GM23338 (cell line): ENCODE measurements at regions not wholly inside any gene's neighbourhood (a gene's known extent, or its start where the extent isn't known, plus 50 kb on each side); places are given as distances from the start of the nearest gene placed in this dataset.

ENCODE experiments used
- ATAC-seq: fragments of 200-7000 bp; cut with Tn5 transposase; 3 replicates; pipeline ENCODE4 v1.9.1; 2020
- DNase-seq: peaks from one replicate; pipeline ENCODE4 v3.0.0-alpha.2; 2015; ENCODE audit warnings: low spot score
- H2AFZ ChIP-seq: fragments of 200-600 bp; sonication (generic); 2 replicates; pipeline ENCODE4 v1.8.0; 2016; ENCODE audit warnings: antibody characterized with exemption, mild to moderate bottlenecking, moderate library complexity
- H3F3A ChIP-seq: fragments of 200-600 bp; sonication (generic); replicated peaks from 2 replicates; pipeline ENCODE4 v1.8.0; 2017; ENCODE audit warnings: antibody characterized with exemption, mixed run types, low read depth
- H3K27ac ChIP-seq: fragments of 200-600 bp; sonication (generic); 2 replicates; pipeline ENCODE4 v1.6.1; 2016; ENCODE audit warnings: low read depth
- H3K27me3 ChIP-seq: fragments of 200-600 bp; sonication (generic); 2 replicates; pipeline ENCODE4 v1.8.0; 2016; ENCODE audit warnings: mild to moderate bottlenecking, mixed run types, moderate library complexity; ENCODE audit not compliant: insufficient read depth
- H3K36me3 ChIP-seq: fragments of 200-600 bp; sonication (generic); 2 replicates; pipeline ENCODE4 v1.8.0; 2016; ENCODE audit warnings: mild to moderate bottlenecking; ENCODE audit not compliant: insufficient read depth
- H3K4me1 ChIP-seq: fragments of 200-600 bp; sonication (generic); 2 replicates; pipeline ENCODE4 v1.8.0; 2016; ENCODE audit warnings: mild to moderate bottlenecking, moderate library complexity; ENCODE audit not compliant: insufficient read depth
- H3K4me2 ChIP-seq: fragments of 200-600 bp; sonication (generic); 2 replicates; pipeline ENCODE4 v1.7.1; 2017; ENCODE audit warnings: mixed run types
- H3K4me3 ChIP-seq: fragments of 200-600 bp; sonication (generic); 2 replicates; pipeline ENCODE4 v1.6.1; 2016; ENCODE audit warnings: mixed run types
- H3K79me2 ChIP-seq: fragments of 200-600 bp; sonication (generic); replicated peaks from 2 replicates; pipeline ENCODE4 v1.8.0; 2017; ENCODE audit warnings: mild to moderate bottlenecking; ENCODE audit not compliant: insufficient read depth
- H3K9me2 ChIP-seq: fragments of 200-600 bp; sonication (generic); 2 replicates; pipeline ENCODE4 v1.8.0; 2017; ENCODE audit not compliant: insufficient read depth
- H4K20me1 ChIP-seq: fragments of 200-600 bp; sonication (generic); replicated peaks from 2 replicates; pipeline ENCODE4 v1.8.0; 2017; ENCODE audit warnings: mild to moderate bottlenecking; ENCODE audit not compliant: insufficient read depth
- H3K27ac Mint-ChIP-seq: 2 replicates; pipeline ENCODE4 v1.8.0; 2020; ENCODE audit warnings: inconsistent platforms, mild to moderate bottlenecking, moderate library complexity, mixed read lengths
- H3K27me3 Mint-ChIP-seq: 3 replicates; pipeline ENCODE4 v1.8.0; 2022; ENCODE audit warnings: low read depth, mild to moderate bottlenecking, moderate library complexity, mixed read lengths, inconsistent platforms; ENCODE audit not compliant: insufficient read depth, poor library complexity
- H3K36me3 Mint-ChIP-seq: 3 replicates; pipeline ENCODE4 v1.8.0; 2021; ENCODE audit warnings: low read depth, mild to moderate bottlenecking, inconsistent platforms, moderate library complexity, mixed read lengths
- H3K4me1 Mint-ChIP-seq: 3 replicates; pipeline ENCODE4 v1.8.0; 2020; ENCODE audit warnings: mild to moderate bottlenecking, inconsistent platforms, mixed read lengths
- H3K4me3 Mint-ChIP-seq: 3 replicates; pipeline ENCODE4 v1.8.0; 2021; ENCODE audit warnings: moderate library complexity, mild to moderate bottlenecking, inconsistent platforms, mixed read lengths
- H3K9me3 Mint-ChIP-seq: 3 replicates; pipeline ENCODE4 v1.8.0; 2020; ENCODE audit warnings: moderate library complexity, mild to moderate bottlenecking, inconsistent platforms, mixed read lengths
- CREB1 ChIP-seq: fragments of 250-450 bp; sonication (Bioruptor Pico); IDR thresholded peaks from 2 replicates; pipeline ENCODE4 v1.5.0; 2020; ENCODE audit warnings: low read depth, mild to moderate bottlenecking, moderate library complexity
- CTCF ChIP-seq, 2 experiments: fragments of 200-600 bp in 1 of 2; sonication (generic) in 1 of 2; conservative IDR thresholded peaks; 2 replicates each; pipeline versions ENCODE4 v1.5.1 to v1.6.1; 2016 to 2017; ENCODE audit warnings: antibody characterized with exemption in 2 of 2, low read depth in 2 of 2, mild to moderate bottlenecking in 2 of 2, moderate library complexity in 1 of 2
- EZH2 ChIP-seq: fragments of 200-600 bp; sonication (generic); IDR thresholded peaks from one replicate; pipeline ENCODE4 v1.8.0; 2017; ENCODE audit warnings: antibody characterized with exemption, mild to moderate bottlenecking, low read depth; ENCODE audit not compliant: unreplicated experiment
- EZH2phosphoT487 ChIP-seq: fragments of 200-600 bp; sonication (generic); IDR thresholded peaks from one replicate; pipeline ENCODE4 v1.8.1; 2018; ENCODE audit warnings: antibody characterized with exemption; ENCODE audit not compliant: unreplicated experiment
- JUNB ChIP-seq: IDR thresholded peaks from one replicate; pipeline ENCODE4 v1.6.1; 2016; ENCODE audit warnings: antibody characterized with exemption; ENCODE audit not compliant: unreplicated experiment
- NANOG ChIP-seq: IDR thresholded peaks from 2 replicates; pipeline ENCODE4 v1.6.1; 2016; ENCODE audit warnings: antibody characterized with exemption, borderline replicate concordance
- POLR2AphosphoS5 ChIP-seq: IDR thresholded peaks from 2 replicates; pipeline ENCODE4 v1.6.1; 2016; ENCODE audit warnings: antibody characterized with exemption, low read depth
- REST ChIP-seq: IDR thresholded peaks from one replicate; pipeline ENCODE4 v1.6.1; 2018; ENCODE audit warnings: antibody characterized with exemption; ENCODE audit not compliant: unreplicated experiment
- STAT1 ChIP-seq: IDR thresholded peaks from one replicate; pipeline ENCODE4 v1.6.1; 2016; ENCODE audit warnings: antibody characterized with exemption; ENCODE audit not compliant: unreplicated experiment
- ZNF114 ChIP-seq: fragments of 250-450 bp; sonication (Bioruptor Pico); IDR thresholded peaks from 2 replicates; pipeline ENCODE4 v1.5.0; 2020; ENCODE audit warnings: mild to moderate bottlenecking, moderate library complexity
- ZNF331 ChIP-seq: fragments of 250-450 bp; sonication (Bioruptor Pico); IDR thresholded peaks from 2 replicates; pipeline ENCODE4 v1.5.0; 2020; ENCODE audit warnings: low read depth, mild to moderate bottlenecking, moderate library complexity
- ZNF462 ChIP-seq: fragments of 250-450 bp; sonication (Bioruptor Pico); IDR thresholded peaks from 2 replicates; pipeline ENCODE4 v1.5.0; 2020; ENCODE audit warnings: mild to moderate bottlenecking, moderate library complexity
- TF ChIP-seq, protein P1 (sequence below): IDR thresholded peaks from 2 replicates; pipeline ENCODE4 v1.6.1; 2016; ENCODE audit warnings: antibody characterized with exemption

DNA sequence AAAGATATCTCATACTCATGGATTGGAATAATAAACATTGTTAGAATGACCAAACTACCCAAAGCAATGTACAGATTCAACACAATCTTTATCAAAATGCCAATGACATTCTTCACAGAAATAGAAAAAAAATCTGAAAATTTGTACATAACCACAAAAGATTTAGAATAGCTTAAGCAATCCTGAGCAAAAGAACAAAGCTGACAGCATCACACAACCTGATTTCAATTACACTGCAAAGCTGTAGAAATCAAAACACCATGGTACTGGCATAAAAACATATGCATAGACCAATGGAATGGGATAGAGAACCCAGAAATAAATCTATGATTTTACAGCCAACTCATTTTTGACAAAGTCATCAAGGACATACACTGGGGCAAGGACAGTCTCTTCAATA lies 130.0 kb upstream of the TMEM72 start:
- no peaks in the 10 kb centered on the region for H3K36me3 ChIP-seq
- DNase-seq (no peak), ATAC-seq (no peak)
- TF ChIP-seq EZH2 (no peak), ZNF331 (CRISPR knock-in tag) (no peak), ZNF462 (CRISPR knock-in tag) (no peak), JUNB (no peak), CTCF (conservative IDR thresholded peaks at IDR 0.05; ENCODE audit: low read depth in 2 of 2) (no peak), EZH2phosphoT487 (no peak), CREB1 (CRISPR knock-in tag) (no peak), REST (no peak), STAT1 (no peak), ZNF114 (CRISPR knock-in tag) (no peak), POLR2AphosphoS5 (no peak), NANOG (no peak)
- TF ChIP-seq, protein P1, sequence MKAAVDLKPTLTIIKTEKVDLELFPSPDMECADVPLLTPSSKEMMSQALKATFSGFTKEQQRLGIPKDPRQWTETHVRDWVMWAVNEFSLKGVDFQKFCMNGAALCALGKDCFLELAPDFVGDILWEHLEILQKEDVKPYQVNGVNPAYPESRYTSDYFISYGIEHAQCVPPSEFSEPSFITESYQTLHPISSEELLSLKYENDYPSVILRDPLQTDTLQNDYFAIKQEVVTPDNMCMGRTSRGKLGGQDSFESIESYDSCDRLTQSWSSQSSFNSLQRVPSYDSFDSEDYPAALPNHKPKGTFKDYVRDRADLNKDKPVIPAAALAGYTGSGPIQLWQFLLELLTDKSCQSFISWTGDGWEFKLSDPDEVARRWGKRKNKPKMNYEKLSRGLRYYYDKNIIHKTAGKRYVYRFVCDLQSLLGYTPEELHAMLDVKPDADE, result no peak
- H3K4me2 ChIP-seq, result no peak overlapping the region
- Mint-ChIP-seq H3K9me3 (no peaks in the 10 kb centered on the region), H3K27ac (no peak overlapping the region), H3K36me3 (no peaks in the 10 kb centered on the region), H3K4me1 (no peaks in the 10 kb centered on the region; the same call in 1 of the 3 replicates), H3K27me3 (no peaks in the 10 kb centered on the region), H3K4me3 (no peak overlapping the region)
- H3K4me3 ChIP-seq, result no peak overlapping the region
- H3K79me2 ChIP-seq, result no peaks in the 10 kb centered on the region
- H3F3A ChIP-seq, result no peaks in the 10 kb centered on the region
- H3K4me1 ChIP-seq, result no peaks in the 10 kb centered on the region
- 0 out of 2 replicates have a peak, but pooled peaks cover 6% of the 10 kb centered on the region for H3K9me2 ChIP-seq
- H2AFZ ChIP-seq, result no peak overlapping the region
- H3K27ac ChIP-seq, result no peak overlapping the region
- no peaks in the 10 kb centered on the region for H3K27me3 ChIP-seq
- H4K20me1 ChIP-seq, result no peaks in the 10 kb centered on the region
